HCT116 (cell line): ENCODE measurements at regions not wholly inside any gene's neighbourhood (a gene's known extent, or its start where the extent isn't known, plus 50 kb on each side); places are given as distances from the start of the nearest gene placed in this dataset.

Experiments used
- EZH2 ChIP-seq: fragments of 200-600 bp; sonication (generic); IDR thresholded peaks from 2 replicates; pipeline ENCODE4 v1.6.1; 2017; ENCODE audit warnings: antibody characterized with exemption, mixed run types
- EZH2phosphoT487 ChIP-seq: fragments of 200-600 bp; IDR thresholded peaks from 2 replicates; pipeline ENCODE4 v1.6.1; 2018; ENCODE audit warnings: antibody characterized with exemption, borderline replicate concordance
- POLR2A ChIP-seq: IDR thresholded peaks from 2 replicates; pipeline ENCODE4 v1.7.0; 2011; ENCODE audit warnings: borderline replicate concordance; ENCODE audit not compliant: insufficient read depth, insufficient read length; ENCODE audit errors: extremely low read depth
- TF ChIP-seq, protein P1 (sequence below): IDR thresholded peaks from 2 replicates; pipeline ENCODE4 v1.6.1; 2012; ENCODE audit warnings: low read depth
- TF ChIP-seq, protein P2 (sequence below), 3 experiments: fragments of 200-600 bp in 1 of 3; sonication (generic) in 1 of 3; IDR thresholded peaks in 2 of 3; conservative IDR thresholded peaks in 1 of 3; 2 replicates each; pipeline ENCODE4 v1.5.1; 2012 to 2017; ENCODE audit warnings: low read depth in 2 of 3, low read length in 2 of 3, antibody characterized with exemption in 1 of 3, borderline replicate concordance in 1 of 3, control low read depth in 1 of 3, mild to moderate bottlenecking in 1 of 3, mixed read lengths in 1 of 3, mixed run types in 1 of 3, moderate library complexity in 1 of 3; ENCODE audit not compliant: insufficient read depth in 1 of 3

DNA sequence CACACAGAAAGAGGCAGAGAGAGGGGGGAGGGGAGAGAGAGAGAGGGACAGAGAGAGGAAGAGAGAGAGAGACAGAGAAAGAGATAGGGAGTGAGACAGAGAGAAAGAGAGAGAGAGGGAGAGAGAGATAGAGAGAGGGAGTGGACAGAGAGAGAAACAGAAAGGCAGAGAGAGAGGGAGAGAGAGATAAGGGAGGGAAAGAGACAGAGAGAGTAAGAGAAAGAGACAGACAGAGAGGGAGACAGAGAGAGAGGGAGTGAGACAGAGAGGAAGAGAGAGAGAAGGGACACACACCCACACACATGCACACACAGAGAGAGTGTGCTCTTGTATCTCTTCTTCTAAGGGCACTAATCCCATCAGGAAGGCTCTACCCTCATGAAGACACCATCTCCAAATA, 103.2 kb upstream of the ESRRB start:
- TF ChIP-seq EZH2phosphoT487 (no peak), EZH2 (no peak), POLR2A (no peak)
- TF ChIP-seq, protein P1, sequence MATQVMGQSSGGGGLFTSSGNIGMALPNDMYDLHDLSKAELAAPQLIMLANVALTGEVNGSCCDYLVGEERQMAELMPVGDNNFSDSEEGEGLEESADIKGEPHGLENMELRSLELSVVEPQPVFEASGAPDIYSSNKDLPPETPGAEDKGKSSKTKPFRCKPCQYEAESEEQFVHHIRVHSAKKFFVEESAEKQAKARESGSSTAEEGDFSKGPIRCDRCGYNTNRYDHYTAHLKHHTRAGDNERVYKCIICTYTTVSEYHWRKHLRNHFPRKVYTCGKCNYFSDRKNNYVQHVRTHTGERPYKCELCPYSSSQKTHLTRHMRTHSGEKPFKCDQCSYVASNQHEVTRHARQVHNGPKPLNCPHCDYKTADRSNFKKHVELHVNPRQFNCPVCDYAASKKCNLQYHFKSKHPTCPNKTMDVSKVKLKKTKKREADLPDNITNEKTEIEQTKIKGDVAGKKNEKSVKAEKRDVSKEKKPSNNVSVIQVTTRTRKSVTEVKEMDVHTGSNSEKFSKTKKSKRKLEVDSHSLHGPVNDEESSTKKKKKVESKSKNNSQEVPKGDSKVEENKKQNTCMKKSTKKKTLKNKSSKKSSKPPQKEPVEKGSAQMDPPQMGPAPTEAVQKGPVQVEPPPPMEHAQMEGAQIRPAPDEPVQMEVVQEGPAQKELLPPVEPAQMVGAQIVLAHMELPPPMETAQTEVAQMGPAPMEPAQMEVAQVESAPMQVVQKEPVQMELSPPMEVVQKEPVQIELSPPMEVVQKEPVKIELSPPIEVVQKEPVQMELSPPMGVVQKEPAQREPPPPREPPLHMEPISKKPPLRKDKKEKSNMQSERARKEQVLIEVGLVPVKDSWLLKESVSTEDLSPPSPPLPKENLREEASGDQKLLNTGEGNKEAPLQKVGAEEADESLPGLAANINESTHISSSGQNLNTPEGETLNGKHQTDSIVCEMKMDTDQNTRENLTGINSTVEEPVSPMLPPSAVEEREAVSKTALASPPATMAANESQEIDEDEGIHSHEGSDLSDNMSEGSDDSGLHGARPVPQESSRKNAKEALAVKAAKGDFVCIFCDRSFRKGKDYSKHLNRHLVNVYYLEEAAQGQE = no peak
- TF ChIP-seq, protein P2, sequence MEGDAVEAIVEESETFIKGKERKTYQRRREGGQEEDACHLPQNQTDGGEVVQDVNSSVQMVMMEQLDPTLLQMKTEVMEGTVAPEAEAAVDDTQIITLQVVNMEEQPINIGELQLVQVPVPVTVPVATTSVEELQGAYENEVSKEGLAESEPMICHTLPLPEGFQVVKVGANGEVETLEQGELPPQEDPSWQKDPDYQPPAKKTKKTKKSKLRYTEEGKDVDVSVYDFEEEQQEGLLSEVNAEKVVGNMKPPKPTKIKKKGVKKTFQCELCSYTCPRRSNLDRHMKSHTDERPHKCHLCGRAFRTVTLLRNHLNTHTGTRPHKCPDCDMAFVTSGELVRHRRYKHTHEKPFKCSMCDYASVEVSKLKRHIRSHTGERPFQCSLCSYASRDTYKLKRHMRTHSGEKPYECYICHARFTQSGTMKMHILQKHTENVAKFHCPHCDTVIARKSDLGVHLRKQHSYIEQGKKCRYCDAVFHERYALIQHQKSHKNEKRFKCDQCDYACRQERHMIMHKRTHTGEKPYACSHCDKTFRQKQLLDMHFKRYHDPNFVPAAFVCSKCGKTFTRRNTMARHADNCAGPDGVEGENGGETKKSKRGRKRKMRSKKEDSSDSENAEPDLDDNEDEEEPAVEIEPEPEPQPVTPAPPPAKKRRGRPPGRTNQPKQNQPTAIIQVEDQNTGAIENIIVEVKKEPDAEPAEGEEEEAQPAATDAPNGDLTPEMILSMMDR (IDR thresholded peaks at IDR 0.05 in 2 of 3, conservative IDR thresholded peaks at IDR 0.05 in 1 of 3; ENCODE audit: borderline replicate concordance in 1 of 3, insufficient read depth in 1 of 3, low read depth in 2 of 3, low read length in 2 of 3) = no peak
